TTC549 (cell line): ENCODE measurements at regions not wholly inside any gene's neighbourhood (a gene's known extent, or its start where the extent isn't known, plus 50 kb on each side); places are given as distances from the start of the nearest gene placed in this dataset.

Source experiments
- FAIRE-seq: peaks from 2 replicates; lab custom pipeline; 2012; peaks lifted over from hg19 to GRCh38; lab: Jason Lieb, UNC

GRCh38 chr14:84708865-84709264 is 821.1 kb upstream of the FLRT2 start:
- FAIRE-seq = no peak

GRCh38 chr14:84726471-84726870 is 803.5 kb upstream of the FLRT2 start:
- FAIRE-seq = no peak

- no peak for FAIRE-seq
Measured at GRCh38 chr14:84749191-84749955, 780.6 kb upstream of the FLRT2 start.

- FAIRE-seq = no peak
Measured at GRCh38 chr14:84750284-84750683, 779.7 kb upstream of the FLRT2 start.

- no peak for FAIRE-seq
Measured at GRCh38 chr14:84750763-84751554, 779.0 kb upstream of the FLRT2 start.

GRCh38 chr14:84751745-84752144 is 778.2 kb upstream of the FLRT2 start:
- no peak for FAIRE-seq

DNA sequence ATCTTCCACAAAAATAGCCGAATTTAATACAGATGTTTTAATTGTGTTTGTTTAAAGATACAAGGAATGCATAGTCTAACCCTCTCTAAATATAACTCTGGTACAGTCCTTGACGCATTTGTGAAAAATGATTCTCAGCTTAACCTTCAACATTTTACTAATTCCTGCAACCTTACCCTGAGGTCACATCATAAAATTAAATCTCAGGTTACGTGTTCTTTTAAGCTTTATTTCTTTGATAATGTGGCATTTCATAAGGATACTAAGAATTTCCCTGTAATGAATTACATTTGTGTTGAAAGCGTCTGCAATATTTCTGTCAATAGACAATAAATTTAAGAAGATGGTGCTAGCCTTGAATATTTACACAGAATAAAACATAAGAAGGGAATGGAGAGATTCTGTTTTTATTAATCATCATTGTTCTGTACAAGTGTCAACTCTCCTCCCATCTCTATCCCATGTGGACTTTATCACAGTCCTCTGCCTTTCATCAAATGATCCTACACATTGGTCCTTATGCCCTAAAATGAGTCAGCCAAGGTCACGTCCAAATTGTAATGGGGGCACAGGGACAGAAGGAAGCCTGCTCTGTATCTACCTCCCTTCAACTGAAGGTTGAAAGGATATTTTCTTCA is 769.3 kb upstream of the FLRT2 start:
- no peak for FAIRE-seq

- no peak for FAIRE-seq
Measured at GRCh38 chr14:84767434-84767833, 762.5 kb upstream of the FLRT2 start.

GRCh38 chr14:84770030-84770429 is 759.9 kb upstream of the FLRT2 start:
- FAIRE-seq = no peak

GRCh38 chr14:84777356-84777755 is 752.6 kb upstream of the FLRT2 start:
- FAIRE-seq = no peak

DNA sequence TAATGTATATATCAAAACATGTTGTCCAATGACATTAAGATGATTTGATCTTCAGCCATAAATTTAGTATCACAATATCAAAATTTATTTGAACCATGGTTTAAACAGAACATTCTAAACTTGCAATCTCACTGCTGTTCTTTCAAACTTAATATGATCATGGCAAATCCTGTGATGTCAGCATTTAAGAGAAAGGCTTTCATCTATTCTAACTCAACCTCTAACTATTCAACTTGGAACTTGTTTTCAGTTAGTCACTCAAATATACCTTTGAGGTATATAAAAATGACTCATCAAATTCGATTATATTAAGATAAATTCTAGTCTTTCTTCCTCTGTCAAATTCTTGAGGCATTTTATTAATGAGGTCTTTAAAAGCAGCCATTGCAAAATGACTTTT is 747.0 kb upstream of the FLRT2 start:
- FAIRE-seq = no peak

DNA sequence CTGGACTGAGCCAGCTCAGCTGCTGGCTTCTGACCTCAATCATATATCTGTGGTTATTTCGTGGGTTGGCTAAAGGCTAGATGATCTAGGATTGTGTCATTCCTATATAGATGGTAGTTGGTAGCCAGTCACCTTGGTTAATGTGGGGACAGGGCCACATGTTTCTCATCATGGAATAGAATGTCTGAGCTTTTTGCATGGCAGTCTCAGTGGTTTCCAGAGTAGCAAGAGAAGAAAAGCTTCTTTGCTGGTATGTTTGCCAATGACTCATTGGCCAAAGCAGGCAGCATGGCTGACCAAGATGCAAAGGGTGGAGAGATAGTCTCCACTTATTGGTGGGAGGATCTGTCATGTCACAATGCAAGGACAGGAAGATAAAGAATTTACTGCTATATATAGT is 746.4 kb upstream of the FLRT2 start:
- no peak for FAIRE-seq

DNA sequence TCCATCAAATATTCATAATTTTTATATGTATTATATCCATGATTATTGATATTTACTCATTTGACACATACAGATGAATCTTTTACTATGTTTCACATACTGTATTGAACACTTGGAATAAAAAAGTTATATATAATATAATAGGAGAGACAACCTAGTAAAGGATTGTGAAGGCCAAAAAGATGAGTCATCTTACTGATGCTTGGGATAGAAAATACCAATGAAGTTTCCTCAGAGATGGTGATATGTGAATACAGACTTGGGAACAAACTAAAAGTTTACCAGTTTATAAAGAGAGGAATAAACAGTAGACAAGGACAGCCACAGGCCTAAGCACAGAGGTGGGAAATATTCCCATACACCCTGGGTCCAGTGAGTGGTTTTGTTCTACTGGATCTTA is 743.9 kb upstream of the FLRT2 start:
- FAIRE-seq = no peak

GRCh38 chr14:84789012-84789411 is 740.9 kb upstream of the FLRT2 start:
- no peak for FAIRE-seq

GRCh38 chr14:84792722-84793410 is 737.1 kb upstream of the FLRT2 start:
- FAIRE-seq = no peak

DNA sequence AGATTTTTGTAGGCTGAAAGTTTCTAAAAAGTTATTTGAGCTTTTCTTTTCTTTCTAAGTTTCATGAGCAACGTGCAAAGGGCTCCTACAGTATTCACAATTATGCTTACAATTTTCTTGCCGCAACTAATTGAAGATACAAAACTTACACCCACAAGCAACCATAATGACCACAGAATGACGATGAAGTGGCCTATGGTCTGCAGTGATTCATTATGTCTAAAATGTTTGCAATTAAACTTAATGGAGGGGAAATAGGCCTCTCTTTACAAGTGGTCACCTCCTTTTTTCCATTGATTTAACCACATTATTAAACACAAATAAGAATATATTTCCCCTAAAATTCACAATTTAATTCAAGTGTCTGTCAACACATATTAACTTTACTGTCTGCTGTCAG is 732.6 kb upstream of the FLRT2 start:
- no peak for FAIRE-seq

GRCh38 chr14:84804468-84804867 is 725.5 kb upstream of the FLRT2 start:
- FAIRE-seq = no peak

GRCh38 chr14:84804895-84805294 is 725.0 kb upstream of the FLRT2 start:
- no peak for FAIRE-seq

DNA sequence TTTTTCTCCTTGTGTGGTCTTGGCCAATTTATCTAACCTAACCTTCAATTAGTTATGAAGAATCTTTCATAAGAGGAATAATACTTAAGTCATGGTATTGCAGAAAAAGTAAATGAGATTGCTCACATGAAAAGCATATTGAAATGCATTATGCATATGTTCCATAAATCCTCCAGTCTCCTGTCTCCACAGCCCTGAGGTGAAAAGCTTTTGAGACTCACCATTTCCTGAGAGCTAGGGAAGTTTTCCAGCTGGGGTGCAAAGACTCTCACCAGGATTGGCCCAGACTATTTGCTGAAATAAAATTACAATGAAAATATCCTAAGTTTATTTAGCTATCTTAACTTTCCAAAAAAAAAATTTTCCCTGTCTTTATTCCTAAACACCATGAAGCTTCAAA is 723.8 kb upstream of the FLRT2 start:
- no peak for FAIRE-seq

- no peak for FAIRE-seq
Measured at GRCh38 chr14:84806622-84807021, 723.3 kb upstream of the FLRT2 start.

GRCh38 chr14:84807673-84808072 is 722.3 kb upstream of the FLRT2 start:
- no peak for FAIRE-seq

DNA sequence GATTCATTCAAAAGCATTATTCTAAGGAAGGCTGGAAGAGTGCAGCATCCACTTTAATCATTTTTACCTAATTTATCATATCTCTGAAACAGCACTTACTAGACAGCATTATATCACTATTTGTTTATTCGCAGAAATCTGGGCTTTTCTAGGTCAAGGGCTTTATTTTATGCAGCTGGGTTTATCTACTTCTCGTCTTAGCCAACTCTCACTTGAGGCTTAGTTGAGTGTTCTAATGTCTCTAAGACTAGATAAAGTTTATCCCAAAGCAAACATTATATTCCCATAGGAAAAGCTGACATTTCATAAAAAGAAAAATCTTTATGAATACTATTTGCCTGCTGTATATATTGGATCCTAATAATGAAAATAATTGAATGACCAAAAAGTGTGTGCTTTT is 720.8 kb upstream of the FLRT2 start:
- FAIRE-seq = no peak

- FAIRE-seq = no peak
Measured at GRCh38 chr14:84814391-84814790, 715.6 kb upstream of the FLRT2 start.
